Fibroblast of peridontal ligament (primary cell): ENCODE measurements at regions not wholly inside any gene's neighbourhood (a gene's known extent, or its start where the extent isn't known, plus 50 kb on each side); places are given as distances from the start of the nearest gene placed in this dataset.

ENCODE experiments used
- DNase-seq: peaks from one replicate; pipeline ENCODE4 v3.0.0-alpha.2; 2010; ENCODE audit errors: extremely low read depth

DNA sequence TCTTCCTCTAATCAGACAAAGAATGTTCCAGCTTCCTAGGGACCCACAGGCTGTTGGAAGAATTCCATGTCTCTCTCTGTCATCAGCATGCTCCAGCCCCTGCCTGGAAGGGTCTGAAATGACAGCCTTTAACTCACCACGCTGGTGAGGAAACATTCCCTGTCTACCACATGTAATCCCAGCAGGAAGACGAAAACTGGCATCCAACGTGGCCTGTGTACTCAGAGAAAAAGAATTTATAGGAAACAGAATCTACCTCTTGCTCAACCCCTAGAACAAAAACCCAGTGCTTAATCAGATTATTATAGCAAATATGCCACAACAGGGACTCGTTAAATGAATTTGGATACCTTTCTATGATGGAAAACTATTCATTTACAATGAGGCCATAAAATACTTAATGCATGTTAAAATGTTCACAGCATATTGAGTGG, 147.3 kb upstream of the FOXF1 start:
- peak; percentile 98 for DNase-seq

DNA sequence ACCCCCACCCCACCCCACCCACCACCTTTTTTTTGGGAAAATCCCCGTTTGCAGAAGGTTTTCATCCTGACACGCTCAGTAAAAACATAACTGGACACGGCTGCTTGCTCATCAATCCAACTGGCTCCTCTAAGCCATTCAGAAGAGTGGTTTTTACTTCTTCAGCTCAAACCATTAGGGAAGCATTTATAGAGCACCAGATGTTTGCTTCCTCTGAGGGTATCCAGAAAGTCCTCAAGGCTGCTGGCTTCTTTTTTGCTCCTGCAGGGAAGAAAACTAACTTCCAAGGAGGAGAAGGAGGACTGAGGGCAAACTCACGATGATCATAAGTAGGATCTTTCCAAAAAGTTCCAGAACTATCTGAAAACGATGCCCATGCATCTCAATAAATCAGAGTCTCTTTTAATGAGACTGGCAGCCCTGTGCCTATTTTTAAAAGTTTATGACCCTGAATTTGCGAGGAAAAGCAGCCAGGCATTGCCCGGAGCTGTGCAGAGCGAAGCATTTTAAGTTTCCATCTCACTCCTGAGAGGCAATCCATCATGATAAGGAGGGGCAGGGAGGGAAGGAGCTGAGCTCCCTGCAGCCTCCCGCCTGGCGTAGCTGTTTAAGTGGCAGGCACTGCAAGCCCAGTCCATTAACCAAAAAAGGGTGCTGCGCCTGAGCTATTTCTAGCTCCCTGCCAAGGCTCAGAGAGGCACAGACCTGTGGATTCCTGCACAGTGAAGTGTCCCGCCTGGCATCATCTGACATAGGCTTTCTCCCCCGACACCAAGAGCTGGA, 146.3 kb upstream of the FOXF1 start:
- no peak for DNase-seq

DNA sequence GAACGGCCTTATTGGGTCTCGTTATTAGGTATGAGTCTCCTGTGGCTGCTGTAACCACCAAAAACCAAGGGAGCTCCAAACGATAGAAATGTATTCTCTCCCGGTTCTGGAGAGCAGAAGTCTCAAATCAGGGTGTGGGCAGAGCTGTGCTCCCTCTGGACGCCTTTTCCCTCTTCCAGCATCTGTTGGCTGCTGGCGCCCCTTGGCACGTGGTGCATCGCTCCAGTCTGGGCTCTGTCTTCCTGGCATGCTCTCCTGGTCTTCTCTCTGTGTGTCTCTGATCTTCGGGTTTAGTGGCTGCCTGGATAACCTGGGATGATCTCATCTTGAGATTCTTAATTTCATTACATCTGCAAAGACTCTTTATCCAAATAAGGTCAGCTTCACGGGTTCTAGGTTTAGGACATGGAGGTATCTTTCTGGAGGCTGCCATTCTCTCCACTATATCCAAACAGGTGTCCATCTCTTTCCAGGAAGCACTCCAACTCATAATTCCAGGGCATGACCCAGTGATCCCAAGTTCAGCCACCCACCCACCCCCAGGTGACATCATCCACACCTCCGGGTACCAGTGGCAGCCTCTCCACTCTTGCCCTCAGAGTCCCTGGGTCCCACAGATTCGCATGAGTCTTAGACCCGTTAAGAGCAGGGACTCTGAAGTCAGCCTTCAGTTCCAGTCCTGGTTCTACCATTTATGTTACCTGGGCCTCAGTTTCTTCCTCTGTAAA, 145.5 kb upstream of the FOXF1 start:
- DNase-seq = no peak

DNA sequence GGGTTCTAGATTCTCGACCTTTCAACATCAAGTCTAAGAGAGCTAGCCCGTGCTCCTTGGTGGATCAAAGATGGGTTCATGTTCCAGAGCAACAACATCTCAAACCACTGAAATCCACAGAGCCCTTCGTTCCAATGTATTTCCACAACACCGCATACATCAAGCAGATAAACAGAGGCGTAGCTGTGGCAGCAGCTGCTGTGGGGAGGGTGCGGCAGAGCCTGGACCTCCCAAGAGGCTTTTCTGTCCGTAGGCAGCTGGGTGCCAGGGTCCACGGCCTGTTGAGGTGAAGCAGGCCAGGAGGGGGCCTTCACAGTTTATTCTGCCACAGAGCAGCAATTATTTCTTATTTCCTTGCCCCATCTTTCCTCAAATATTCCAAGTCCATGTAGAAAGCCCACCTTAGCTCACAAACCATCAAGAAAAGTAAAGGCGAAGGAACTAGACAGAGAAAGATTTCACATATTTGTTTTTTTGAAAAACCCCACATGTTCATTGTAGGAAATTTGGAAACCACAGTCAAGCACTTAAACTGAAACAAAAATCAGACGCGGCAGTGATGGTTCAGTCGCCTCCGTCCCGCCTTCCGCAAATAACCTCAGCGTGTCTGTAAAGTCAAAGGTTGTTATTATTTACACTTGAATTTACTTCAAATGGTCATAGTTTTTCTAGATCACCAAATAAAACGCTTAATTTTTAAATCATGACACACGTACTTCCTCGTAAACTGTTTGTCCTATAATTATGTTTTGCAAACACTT, 144.6 kb upstream of the FOXF1 start:
- DNase-seq = peak; percentile 48

DNA sequence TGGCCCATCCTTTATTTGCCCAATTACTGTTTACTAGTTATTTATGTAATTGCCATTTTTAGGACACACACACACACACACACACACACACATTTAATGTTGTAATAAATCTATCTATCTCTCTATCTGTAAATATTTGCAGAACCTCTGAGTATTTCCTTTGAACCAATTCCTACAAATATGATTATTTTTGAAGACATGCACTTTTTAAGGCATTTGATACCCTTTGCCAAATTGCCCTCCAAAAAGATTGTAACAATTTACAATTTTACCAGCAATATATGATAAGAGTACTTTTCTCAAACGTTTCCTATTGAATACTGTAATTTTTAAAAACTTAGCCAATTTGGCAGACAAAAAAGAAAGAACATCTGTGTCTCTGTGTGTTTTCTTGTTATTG, 143.8 kb upstream of the FOXF1 start:
- DNase-seq = no peak

DNA sequence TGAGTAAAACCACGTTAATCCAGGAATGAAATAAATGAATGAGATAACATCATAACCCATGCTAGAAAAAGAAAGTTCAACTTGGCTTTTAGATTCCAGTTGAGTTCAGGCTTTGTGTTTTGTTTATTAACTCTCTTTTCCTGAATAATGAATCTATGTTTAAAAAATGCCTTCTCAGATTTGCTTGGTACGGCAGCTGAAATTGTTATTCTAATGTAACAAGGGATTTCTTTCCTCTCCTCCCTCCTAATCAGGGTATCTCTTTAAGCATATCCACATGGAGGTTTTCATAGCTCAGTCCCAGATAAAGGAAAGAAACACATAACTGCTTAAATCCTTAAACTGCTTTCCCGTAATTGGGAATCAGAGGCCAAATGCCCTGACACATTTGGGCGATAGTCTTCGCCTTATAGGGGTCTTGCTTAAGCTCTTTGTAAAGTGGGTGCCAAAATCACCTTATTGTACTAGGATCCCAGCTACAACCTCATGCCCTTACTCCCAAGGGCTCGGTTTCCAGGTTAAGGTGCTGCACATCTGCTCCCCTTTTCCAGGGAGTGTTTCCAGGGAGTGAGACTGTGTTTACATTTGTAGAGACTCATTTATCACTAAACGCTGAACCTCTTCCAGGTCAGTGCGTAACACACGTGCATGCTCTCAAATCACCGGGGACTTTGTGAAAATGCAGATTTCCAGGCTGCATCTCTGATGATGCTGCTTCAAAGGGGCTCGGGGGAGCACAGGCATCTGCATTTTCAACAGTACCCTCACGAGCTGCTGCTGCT, 142.8 kb upstream of the FOXF1 start:
- peak; percentile 65 for DNase-seq

DNA sequence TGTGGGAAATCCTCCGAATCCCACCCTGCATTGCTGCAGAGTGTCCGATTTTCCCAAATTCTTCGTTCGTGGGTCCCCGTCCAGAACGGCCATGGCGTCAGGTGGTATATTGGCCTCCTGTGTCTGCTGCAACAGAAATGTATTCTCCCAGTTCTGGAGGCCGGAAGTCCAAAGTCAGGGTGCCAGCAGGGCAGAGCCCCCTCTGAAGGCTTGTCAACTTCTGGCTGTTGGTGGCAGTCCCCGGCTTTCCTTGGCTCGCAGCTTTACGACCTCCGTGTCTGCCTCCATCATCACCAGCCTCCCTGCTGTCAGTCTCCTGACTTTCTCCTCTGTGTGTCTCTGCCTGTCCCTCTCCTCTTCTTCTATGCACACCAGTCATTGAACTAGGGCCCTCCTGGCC, 142.1 kb upstream of the FOXF1 start:
- no peak for DNase-seq

DNA sequence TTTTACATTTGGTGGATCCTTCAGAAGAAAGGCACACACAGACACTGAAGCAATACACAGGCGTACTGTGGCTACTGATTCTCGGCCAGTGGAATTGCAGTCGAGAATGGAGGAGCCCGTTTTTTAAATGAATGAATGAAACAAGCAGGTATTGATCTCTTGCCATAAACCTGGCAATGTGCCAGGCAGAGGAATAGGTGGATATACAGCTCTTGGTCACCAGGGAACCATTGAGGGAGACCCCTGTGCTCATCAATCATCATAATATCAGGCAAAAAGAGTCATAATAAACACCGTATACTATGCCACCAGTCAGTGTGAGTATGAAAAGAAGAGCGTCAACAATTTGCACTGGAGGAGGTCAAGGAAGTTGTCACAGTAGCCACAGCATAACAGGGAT, 140.3 kb upstream of the FOXF1 start:
- DNase-seq = no peak

DNA sequence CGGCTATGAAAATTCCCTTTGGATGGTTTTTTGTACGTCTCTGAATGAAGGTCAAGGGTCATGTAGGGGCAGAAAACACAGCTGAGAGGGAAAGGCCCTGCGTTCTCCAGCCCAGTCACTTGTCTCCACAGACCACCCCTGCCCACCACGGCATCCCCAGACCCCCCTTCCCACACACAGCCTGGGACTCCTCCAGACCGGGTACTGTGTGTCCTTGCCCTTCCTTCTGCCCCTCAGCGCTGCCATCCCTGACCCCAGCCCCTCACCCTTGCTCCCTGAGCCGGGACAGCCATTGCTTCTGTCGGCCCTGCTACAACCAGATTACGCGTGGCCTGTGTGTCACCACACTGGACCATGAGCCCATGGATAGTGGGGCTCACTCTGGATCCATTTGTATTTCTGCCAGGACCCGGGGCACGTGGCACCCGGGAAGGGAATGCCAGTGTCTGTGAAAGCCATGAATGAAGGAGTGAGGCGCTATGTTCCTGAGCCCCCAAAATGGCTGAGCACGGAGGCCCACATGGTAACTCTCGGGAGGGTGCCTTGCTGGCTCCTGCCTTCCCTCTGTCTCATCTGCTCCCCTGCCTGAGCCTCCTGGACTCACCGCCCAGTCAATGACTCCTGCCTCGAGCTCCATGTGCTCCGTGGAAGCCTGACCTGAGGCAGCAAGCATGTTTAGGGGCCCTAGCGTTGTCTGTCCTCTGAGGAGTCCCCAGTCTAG, 139.1 kb upstream of the FOXF1 start:
- no peak for DNase-seq

DNA sequence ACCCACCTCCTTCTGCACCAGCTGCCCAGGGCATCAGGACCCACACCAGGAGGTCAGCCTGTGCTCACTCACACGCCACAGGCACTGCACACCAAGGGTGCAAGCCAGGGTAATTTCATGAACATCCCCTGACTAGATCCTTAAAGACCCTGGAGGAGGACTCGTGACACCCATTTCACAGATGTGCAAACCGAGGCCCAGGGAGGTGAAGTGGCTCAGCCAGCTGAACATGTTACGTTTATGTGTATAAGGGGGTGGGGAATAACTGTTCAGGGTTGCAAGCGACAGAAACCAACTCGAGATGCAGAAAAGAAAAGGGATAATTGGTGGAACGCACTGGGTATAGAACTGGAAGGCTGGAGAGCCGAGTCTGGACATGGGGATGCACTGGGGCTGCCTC, 138.1 kb upstream of the FOXF1 start:
- no peak for DNase-seq

DNA sequence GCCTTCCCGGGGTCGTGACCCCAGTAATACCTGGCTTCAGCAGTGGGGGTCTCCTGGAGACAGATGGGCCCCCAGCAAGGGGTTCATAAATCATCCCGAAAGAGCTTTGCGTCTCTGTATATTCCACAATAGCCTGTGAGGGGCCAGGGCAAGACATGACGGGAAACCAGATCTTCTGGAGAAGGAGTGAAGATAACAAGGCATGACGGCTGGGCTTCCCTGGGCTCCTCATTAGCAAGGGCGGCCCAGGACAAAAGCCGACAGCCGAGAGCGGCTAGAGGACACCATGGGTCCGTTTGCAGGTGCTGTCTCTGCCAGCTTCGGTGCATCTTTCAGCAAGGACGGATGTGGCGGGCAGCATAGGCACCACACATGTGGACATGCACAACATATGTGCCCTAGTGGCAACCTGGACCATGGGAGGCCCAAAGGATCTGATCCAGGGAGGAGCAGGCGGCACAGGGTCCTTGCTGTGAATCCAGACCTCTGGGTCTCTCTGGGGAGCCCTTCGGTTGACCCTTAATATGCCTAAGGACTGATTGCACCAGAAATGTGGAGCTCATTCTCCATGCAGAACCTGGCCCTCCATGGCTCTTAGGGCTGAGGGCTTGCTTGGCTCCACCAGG, 136.9 kb upstream of the FOXF1 start:
- DNase-seq = no peak

DNA sequence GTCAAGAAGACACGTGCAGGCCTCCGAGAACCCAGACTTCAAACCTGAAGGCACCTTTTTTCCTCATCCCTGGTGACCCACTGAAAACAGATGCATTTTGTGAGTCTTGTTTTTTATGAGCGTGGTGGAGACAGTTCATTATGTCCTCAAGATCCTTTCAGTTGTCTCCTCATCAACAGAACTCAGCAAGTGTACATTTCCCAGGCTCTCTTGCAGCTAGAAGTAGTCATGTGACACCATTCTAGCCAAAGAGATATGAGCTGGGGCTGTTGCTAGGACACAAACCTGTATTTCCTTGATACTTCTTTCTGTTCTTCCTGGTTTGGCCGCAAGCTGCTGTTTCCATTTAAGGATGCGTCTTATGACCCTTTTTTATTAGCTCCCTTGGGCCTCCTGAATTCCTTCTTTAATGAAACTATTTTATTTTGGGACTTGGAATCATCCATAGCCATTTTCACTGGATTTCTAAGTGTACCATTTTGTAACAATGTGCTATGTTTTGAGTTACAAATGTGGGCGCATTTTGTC, 135.7 kb upstream of the FOXF1 start:
- DNase-seq = no peak

DNA sequence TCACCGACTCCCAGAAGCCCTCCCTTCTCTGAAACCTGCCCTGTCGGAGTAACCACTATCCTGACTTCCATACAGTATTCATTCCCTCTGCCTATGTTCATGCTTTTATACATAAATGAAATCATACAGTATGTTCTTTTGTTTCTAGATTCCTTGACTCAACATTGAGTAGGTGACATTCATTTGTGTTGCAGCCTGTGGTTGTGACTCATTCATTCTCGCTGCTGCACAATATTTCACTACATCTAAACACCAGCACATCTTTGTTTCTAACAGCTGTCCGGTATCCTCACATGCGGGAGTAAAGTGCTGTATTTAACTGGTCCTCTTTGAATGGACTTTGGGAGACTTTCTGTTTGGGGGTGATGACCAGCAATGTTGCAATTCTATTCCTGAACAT, 135.0 kb upstream of the FOXF1 start:
- peak; percentile 82 for DNase-seq

DNA sequence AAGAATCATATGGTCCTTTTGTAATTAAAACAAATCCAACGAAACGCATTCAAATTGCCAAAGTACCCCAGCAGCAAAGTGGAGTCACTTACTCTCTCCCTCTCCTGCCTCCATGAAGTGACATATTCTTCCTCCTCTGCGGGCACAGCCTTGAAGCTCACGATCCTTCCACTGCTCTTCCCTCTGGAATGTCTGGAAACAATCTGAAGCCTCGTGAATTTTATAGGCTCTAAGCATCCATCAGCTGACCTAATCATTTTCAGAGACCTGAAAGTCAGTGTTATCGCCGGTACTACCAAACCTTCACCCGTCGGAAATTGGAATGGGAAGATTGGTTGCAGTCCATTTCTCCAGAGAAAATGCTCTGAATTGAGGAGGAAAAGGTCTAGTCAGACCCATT, 134.5 kb upstream of the FOXF1 start:
- DNase-seq = no peak

DNA sequence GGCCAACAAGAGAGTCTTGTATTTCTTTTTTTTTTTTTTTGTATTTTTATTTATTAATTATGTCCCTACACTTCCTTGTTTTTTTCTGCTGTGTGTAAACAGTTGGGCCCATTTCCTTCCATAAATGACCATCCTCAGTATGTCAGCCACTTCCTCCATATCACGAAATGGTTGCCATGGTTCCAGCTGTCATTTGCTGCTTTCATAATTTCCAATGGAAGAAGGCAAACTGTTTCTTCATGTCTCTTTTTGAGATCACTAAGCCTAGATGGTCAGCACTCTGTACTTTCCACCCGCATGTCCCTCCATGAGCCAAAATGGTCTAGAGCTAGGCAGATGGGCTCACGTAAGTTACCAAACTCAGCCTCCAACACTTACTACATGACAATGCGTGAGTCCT, 133.5 kb upstream of the FOXF1 start:
- DNase-seq = no peak

DNA sequence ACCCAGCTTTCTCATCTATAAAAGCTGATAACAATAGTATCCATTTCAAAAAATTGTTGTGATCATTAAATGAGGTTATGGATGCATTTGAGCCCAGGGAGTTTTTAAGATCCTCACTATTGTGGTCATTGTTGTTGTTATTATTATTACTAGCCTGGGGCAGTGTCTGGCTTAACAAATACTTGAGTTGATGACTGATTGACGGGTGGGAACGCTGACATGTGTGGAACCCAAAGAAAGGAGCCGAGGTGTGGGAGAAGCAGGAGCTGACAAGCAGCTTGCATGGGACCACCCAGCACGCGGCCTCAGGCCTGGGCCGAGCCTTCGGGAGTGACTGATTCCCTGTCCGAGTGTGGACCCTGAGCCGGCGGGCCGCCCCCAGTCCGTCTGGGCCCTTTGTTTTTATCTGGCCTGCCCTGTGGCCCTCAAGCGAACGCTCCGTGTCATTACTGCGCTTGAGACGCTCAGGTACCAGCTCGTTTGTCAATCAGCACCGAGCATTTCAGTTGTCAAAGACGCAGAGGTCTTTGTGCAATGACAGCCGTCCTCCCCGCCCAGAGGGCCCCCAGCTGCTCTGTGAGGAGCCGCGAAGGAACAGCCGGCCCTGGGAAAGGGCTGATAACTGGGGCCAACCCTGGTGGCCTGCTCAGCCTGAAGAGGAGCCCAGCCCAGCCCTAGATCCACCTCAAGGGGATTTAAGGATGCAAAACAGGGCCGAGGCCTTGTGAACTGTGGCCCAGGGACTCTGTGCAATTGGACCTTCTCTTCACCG, 132.9 kb upstream of the FOXF1 start:
- DNase-seq = no peak

DNA sequence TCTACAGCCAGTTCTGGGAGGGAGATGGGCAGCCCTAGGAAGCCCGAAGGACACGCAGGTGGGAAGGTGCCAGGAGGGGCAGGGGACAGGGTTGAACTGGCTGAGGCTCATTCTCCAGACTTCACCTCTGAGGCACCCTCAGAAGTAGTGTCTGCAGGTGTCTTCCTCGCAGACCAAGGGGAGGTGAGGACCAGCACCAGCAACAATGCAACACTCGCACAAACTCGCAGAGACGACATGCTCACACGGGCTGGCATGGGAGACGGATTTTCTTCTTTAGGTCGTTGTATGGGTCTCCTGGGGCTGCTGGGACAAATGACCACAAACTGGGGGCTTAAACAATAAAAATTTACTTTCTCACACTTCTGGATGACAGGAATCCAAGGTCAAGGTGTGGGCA, 132.2 kb upstream of the FOXF1 start:
- DNase-seq = no peak

DNA sequence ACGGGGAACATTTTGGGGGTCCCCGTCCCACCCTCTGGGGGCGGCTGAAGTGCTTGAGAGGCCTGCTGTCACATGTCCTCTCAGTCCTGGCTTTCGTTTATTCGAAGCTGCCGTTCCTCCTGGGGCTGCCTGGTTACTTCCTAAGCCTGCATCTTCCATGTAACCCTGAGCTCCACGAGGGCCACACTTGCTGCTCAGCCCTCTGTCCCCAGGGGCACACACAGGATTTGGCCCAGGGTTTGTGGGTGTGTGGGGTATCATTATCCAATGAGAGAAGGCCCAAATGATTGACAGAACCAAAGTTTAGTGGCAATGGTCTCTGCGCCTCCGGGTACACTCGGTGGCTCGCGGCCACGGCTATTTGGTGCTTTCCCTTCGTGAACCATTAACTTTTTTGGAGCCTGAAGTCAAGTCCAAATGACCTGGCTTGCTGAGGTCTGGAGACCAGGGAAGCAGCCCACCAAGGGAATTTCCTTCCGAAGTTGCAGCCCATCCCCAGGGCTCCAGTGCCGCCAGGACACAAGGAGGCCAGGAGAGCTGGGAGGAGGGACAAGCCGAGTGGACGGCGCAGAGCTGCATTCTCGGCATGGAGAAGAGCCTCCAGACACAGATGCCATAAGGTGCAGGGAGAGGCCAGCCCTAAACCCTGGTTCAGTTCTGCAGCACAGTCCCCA, 131.4 kb upstream of the FOXF1 start:
- no peak for DNase-seq

DNA sequence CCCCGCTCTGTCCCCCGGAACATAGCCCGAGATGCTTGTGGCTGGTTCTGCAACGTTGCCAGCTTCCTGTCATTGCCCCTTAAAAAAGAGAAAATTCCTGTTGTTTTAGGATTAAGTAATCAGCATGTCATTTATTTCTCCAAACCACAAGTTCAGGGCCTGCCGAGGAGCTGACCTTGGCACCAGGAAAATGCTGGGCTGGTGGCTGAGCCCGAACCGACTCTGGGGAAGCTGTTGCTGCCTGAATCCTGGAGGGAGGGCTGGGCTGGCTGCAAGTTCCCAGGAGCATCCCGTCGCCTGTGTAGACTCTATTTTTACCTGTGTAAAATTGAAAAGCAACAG, 130.9 kb upstream of the FOXF1 start:
- peak; percentile 60 for DNase-seq
